OCI-LY1 (cell line): ENCODE measurements at regions not wholly inside any gene's neighbourhood (a gene's known extent, or its start where the extent isn't known, plus 50 kb on each side); places are given as distances from the start of the nearest gene placed in this dataset.

Experiments used
- CTCF ChIP-seq: fragments of 200-600 bp; sonication (generic), shearing (Covaris generic); IDR thresholded peaks from 2 replicates; pipeline ENCODE4 v1.5.1; 2017; ENCODE audit warnings: mild to moderate bottlenecking, antibody characterized with exemption, low read length, moderate library complexity, mixed read lengths
- EZH2 ChIP-seq: fragments of 200-600 bp; sonication (generic), shearing (Covaris generic); IDR thresholded peaks from 2 replicates; pipeline ENCODE4 v1.8.0; 2017; ENCODE audit warnings: borderline replicate concordance, mixed run types, mild to moderate bottlenecking, antibody characterized with exemption, low read length, moderate library complexity, mixed read lengths

- no peak for TF ChIP-seq CTCF
- TF ChIP-seq EZH2: no peak
These were observed 243.0 kb upstream of the N4BP1 start for GRCh38 chr16:48852951-48853350.
